ENCODE measurements at regions not wholly inside any gene's neighbourhood (a gene's known extent, or its start where the extent isn't known, plus 50 kb on each side); places are given as distances from the start of the nearest gene placed in this dataset.

DNA sequence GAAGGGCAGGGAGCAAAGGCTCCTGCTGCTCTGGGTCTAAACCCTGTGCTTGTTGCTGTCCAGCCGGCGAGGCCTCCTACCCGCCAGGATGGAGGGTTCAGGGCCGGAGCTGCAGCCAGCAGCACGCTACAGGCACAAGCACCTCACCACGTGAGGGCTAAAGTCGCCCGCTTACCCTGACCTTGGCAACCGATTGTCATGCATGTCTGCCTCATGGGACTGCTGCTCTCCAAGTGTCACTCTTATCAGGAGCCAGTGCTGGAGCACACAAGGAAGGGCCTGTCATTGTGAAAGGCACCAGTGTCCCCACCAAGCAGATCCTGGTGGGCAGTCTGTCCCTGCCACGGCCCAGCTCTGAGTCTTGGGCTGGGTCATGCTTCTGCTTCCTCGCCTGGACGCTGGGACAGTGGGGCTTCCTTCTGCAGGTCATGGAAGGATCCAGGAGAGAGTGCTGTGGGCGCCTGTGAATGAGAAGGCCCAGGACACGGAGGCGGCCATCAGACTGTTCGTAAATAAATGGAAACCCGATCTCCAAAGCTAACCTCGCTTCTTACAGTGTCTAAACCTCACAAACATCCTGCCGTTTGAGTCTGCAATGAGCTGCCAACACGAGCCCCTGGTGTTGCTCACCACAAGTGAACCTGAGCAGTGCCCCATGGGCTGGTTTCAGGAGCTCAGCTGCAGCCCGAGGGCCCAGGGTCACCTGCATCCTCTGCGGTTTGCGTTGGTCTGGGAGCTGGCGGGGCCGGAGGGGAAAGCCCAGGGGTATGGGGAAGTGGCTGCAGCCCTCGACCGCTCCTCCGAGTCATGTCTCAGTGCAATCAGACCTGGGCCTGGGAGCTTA is 58.2 kb upstream of the RXRA start:
- peak; percentile 76 for DNase-seq (ENCODE audit: low spot score)
- peak overlapping the region; percentile 39; the same call in 1 of the 2 replicates for H3K4me2 ChIP-seq (ENCODE audit: low read length)
- no peaks in the 10 kb centered on the region for H3K9me3 ChIP-seq (ENCODE audit: low read length)
- H3K79me2 ChIP-seq (ENCODE audit: insufficient read depth, low read depth, low read length): no peaks in the 10 kb centered on the region
- no peaks in the 10 kb centered on the region for H3K9me2 ChIP-seq (ENCODE audit: insufficient read depth, low read length)
- peak overlapping the region; percentile 47 for H3K27ac ChIP-seq (ENCODE audit: low read depth, low read length, poor library complexity, severe bottlenecking)
- H3K4me1 ChIP-seq (ENCODE audit: insufficient read depth, low read length, poor library complexity, severe bottlenecking): peaks cover 15% of the 10 kb centered on the region
- TF ChIP-seq, protein P1, sequence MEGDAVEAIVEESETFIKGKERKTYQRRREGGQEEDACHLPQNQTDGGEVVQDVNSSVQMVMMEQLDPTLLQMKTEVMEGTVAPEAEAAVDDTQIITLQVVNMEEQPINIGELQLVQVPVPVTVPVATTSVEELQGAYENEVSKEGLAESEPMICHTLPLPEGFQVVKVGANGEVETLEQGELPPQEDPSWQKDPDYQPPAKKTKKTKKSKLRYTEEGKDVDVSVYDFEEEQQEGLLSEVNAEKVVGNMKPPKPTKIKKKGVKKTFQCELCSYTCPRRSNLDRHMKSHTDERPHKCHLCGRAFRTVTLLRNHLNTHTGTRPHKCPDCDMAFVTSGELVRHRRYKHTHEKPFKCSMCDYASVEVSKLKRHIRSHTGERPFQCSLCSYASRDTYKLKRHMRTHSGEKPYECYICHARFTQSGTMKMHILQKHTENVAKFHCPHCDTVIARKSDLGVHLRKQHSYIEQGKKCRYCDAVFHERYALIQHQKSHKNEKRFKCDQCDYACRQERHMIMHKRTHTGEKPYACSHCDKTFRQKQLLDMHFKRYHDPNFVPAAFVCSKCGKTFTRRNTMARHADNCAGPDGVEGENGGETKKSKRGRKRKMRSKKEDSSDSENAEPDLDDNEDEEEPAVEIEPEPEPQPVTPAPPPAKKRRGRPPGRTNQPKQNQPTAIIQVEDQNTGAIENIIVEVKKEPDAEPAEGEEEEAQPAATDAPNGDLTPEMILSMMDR (conservative IDR thresholded peaks at IDR 0.05; ENCODE audit: low read length): no peak
- TF ChIP-seq EZH2phosphoT487 (IDR thresholded peaks at IDR 0.05; ENCODE audit: borderline replicate concordance, low read depth, low read length): no peak
- no TSS peak for BruUV-seq (replicated peaks)
- no peak overlapping the region for H3K4me3 ChIP-seq (ENCODE audit: low read depth, low read length, poor library complexity, severe bottlenecking)
- CTCF ChIA-PET (ENCODE audit: unreplicated experiment): no interaction called here
- H4K20me1 ChIP-seq (ENCODE audit: insufficient read depth, low read length): no peaks in the 10 kb centered on the region
- intact Hi-C loops (cut with micrococcal nuclease; ENCODE audit: unreplicated experiment): no loop called here
- no peak overlapping the region for H2AFZ ChIP-seq (ENCODE audit: low read length)
- no peaks in the 10 kb centered on the region for H3K36me3 ChIP-seq (ENCODE audit: insufficient read depth, low read length)
- POLR2A ChIA-PET: interaction anchor here (1.0 to 1.1 kb wide), 2 partner anchors 31 to 53 kb away, joined by 3 read pairs; no protein-coding TSS in a partner anchor

DNA sequence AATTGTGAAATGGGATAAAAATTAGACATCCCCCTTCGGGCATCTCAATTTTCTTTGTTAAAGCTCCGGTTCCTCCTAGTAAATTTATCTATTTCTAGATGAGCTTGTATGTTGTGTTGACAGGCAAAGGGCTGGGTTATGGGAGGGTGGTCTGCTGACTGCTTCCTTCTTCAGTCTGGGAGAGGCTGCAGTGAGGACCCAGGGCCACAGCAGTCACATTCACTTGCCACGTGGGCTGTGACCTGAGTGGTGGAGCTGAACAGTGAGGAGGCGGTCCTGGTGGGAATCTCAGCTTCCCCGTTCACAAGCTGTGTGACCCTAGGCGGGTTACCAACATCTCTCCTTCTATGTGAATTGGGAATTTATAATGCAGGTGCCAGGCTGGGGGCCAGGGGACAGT is 57.5 kb upstream of the RXRA start:
- H4K20me1 ChIP-seq (ENCODE audit: insufficient read depth, low read length): no peaks in the 10 kb centered on the region
- no peak for DNase-seq (ENCODE audit: low spot score)
- TF ChIP-seq, protein P1 (conservative IDR thresholded peaks at IDR 0.05; ENCODE audit: low read length): no peak
- no peak for TF ChIP-seq EZH2phosphoT487 (IDR thresholded peaks at IDR 0.05; ENCODE audit: borderline replicate concordance, low read depth, low read length)
- ChIA-PET CTCF (ENCODE audit: unreplicated experiment) (no interaction called here), POLR2A (interaction anchor here (1.0 to 1.1 kb wide), 2 partner anchors 31 to 53 kb away, joined by 3 read pairs; no protein-coding TSS in a partner anchor)
- H3K4me2 ChIP-seq (ENCODE audit: low read length): no peak overlapping the region; the same call in 1 of the 2 replicates
- H3K9me2 ChIP-seq (ENCODE audit: insufficient read depth, low read length): no peaks in the 10 kb centered on the region
- no TSS peak for BruUV-seq (replicated peaks)
- no peaks in the 10 kb centered on the region for H3K9me3 ChIP-seq (ENCODE audit: low read length)
- no peaks in the 10 kb centered on the region for H3K36me3 ChIP-seq (ENCODE audit: insufficient read depth, low read length)
- H2AFZ ChIP-seq (ENCODE audit: low read length): no peak overlapping the region
- H3K4me1 ChIP-seq (ENCODE audit: insufficient read depth, low read length, poor library complexity, severe bottlenecking): peaks cover 15% of the 10 kb centered on the region
- intact Hi-C loops (cut with micrococcal nuclease; ENCODE audit: unreplicated experiment): no loop called here
- no peak overlapping the region for H3K4me3 ChIP-seq (ENCODE audit: low read depth, low read length, poor library complexity, severe bottlenecking)
- H3K79me2 ChIP-seq (ENCODE audit: insufficient read depth, low read depth, low read length): no peaks in the 10 kb centered on the region
- no peak overlapping the region for H3K27ac ChIP-seq (ENCODE audit: low read depth, low read length, poor library complexity, severe bottlenecking)

All from OCI-LY7 (cell line).